ENCODE measurements at regions not wholly inside any gene's neighbourhood (a gene's known extent, or its start where the extent isn't known, plus 50 kb on each side); places are given as distances from the start of the nearest gene placed in this dataset.

DNA sequence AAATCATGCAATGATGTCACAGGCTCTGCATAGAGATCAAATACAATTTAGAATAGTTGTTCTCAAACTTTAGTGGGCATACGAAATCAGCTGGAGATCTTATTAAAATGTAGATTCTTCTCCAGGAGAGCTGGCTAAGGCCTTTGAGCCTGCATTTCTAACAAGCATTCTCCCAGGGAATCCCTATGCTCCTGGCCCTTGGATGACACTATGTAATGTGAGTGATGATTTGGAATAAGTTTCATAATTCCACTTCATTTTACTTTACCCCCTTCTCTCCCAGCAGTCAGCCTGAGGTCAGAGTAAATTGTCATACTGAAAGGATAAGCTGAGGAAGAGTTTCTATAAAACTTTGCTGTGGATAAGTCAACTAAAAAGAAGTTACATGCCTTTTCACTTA is 189.1 kb downstream of the UBE2E3 start:
- TF ChIP-seq, protein P1, sequence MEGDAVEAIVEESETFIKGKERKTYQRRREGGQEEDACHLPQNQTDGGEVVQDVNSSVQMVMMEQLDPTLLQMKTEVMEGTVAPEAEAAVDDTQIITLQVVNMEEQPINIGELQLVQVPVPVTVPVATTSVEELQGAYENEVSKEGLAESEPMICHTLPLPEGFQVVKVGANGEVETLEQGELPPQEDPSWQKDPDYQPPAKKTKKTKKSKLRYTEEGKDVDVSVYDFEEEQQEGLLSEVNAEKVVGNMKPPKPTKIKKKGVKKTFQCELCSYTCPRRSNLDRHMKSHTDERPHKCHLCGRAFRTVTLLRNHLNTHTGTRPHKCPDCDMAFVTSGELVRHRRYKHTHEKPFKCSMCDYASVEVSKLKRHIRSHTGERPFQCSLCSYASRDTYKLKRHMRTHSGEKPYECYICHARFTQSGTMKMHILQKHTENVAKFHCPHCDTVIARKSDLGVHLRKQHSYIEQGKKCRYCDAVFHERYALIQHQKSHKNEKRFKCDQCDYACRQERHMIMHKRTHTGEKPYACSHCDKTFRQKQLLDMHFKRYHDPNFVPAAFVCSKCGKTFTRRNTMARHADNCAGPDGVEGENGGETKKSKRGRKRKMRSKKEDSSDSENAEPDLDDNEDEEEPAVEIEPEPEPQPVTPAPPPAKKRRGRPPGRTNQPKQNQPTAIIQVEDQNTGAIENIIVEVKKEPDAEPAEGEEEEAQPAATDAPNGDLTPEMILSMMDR (IDR thresholded peaks at IDR 0.05): no peak
- TF ChIP-seq POLR2A (IDR thresholded peaks at IDR 0.05) (no peak), POLR2AphosphoS5 (IDR thresholded peaks at IDR 0.05) (no peak)
